Right ventricle myocardium superior (tissue), 1 donor: ENCODE measurements at regions not wholly inside any gene's neighbourhood (a gene's known extent, or its start where the extent isn't known, plus 50 kb on each side); places are given as distances from the start of the nearest gene placed in this dataset.
"Not testable (repeated sequence)": the region's sequence is repeated elsewhere in the genome, so short reads cannot be mapped to it uniquely, and the experiment has no call there.

Experiments
- ATAC-seq: fragments of 200-7000 bp; cut with Tn5 transposase; one replicate; pipeline ENCODE4 v1.9.1; 2020; ENCODE audit warnings: mild to moderate bottlenecking; ENCODE audit not compliant: poor library complexity
- DNase-seq: peaks from one replicate; pipeline ENCODE4 v3.0.0-alpha.2; 2020
- intact Hi-C: fragments of 100-400 bp; cut with DNase I; formaldehyde crosslinking; loops from one replicate; pipeline ENCODE4 v1.11.2; 2022
- donor health status: DM: no; HTN: yes; CAD: no; lungs with severe emphysema.

- no peak for ATAC-seq
- no peak for DNase-seq
- intact Hi-C loops, result no loop called here
Measured at GRCh38 chr11:134844838-134845237, 432.8 kb upstream of the B3GAT1 start.

DNA sequence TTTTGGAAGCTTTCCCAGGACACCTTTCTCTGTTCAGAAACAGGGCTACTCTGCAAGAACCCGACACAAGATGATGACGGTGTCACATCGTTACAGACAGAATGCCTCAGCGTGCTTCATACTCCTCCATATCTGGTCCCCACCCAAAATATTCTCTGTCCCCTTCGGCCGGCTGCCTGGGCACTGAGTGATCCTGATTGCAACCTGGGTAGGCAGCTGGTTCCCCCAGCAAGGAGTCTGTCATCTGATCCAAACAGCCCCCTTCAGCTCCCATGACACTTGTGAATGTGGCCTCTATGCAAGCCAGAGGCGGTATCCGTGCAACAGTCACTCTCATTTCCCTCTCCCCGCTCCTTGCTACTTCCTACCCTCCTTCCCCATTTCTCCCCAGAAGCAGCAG lies 431.7 kb upstream of the B3GAT1 start:
- DNase-seq (no peak), ATAC-seq (no peak)
- intact Hi-C loops, result no loop called here

DNA sequence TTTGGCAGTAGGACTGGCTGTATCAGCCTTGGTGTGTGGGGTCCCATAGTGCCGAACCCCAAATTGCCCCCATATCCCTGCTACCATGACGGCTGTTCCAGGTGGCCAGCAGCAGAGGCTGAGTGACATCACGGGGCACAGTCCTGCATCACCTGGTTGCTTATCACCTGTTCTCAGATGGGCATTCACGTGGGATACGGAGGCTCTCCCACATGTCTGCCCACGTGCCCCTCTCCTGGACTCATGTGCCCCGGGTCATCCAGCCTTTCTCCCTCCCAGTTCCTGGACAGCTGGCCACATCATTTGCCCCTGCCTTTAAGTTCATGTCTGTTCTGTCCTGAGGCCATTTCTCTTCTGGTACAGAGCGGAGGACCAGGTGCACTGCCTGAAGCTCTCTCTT lies 431.0 kb upstream of the B3GAT1 start:
- intact Hi-C loops, result no loop called here
- ATAC-seq, result no peak
- no peak for DNase-seq

DNA sequence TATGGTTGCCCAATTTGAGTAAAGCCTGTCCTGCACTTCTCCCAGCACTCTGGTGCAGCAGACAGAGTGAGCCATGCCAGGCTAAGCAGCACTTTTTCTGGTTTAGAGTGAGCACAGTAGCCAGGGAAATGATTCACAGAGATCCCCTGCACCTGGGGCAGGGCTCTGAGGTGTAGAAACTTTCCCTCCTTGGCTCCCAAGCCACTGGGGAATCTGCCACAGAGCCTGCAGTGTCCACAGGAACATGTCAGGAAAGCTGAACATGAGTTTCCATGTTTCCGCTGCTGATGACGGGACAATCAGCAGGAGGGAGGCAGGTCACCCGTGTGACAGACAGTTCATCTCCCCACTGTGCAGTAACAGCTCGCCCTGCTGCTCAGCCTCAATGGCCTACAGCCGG lies 429.9 kb upstream of the B3GAT1 start:
- intact Hi-C loops, result no loop called here
- ATAC-seq, result no peak

DNA sequence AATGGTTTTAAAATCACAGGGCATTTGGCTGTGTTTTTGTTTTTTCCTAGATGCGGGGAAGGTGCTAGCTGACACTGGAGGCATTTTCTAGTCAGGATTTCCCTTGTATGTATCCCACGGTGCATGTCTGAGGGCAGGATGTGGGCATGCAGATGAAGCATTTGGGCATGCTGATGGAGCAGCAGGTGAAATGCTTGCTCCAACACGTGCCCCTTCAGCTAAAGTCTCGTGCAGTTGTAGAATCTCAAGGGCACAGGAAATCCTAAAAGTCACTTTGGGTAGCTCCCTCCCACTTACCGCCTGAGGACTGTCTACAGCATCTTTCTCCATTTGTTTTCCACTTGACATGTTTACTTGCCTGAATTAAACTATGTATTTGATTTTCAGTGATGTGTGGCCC lies 429.4 kb upstream of the B3GAT1 start:
- ATAC-seq (no peak), DNase-seq (no peak)
- intact Hi-C loops, result no loop called here

More for the DNA sequence above, 429.9 kb upstream of the B3GAT1 start:
- DNase-seq, result no peak

DNA sequence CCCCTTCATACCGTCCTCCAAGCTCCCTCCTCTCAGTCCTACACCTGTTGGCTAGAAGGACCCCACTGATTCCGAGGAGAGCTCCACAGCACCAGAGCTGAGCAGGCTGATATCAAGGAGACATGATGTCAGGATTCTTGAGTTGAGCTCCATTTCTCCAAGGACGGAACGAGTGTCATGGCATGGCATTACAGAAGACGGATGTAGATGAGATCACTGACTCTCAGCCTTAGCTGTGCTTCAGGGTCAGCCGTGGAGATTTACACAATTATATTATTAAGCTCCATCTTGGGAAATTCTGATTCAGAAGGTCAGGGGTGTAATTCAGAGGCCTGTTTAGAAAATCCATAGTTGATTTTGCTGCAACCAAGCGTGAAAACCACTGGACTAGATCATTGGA lies 428.9 kb upstream of the B3GAT1 start:
- ATAC-seq (no peak), DNase-seq (no peak)
- intact Hi-C loops, result no loop called here

DNA sequence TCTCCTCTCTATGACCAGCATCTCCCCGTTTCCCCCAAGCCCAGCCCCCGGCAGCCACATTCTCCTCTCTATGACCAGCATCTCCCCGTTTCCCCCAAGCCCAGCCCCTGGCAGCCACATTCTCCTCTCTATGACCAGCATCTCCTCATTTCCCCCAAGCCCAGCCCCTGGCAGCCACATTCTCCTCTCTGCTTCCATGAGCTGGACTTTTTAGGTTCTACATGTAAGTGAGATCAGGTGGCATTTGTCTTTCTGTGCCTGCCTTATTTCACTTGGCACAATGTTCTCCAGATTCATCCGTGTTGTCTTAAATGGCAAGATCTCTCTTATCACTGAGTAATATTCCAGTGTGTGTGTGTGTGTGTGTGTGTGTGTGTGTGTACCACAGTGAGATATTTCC lies 428.1 kb upstream of the B3GAT1 start:
- intact Hi-C loops, DNase-seq, ATAC-seq: not testable (repeated sequence)

DNA sequence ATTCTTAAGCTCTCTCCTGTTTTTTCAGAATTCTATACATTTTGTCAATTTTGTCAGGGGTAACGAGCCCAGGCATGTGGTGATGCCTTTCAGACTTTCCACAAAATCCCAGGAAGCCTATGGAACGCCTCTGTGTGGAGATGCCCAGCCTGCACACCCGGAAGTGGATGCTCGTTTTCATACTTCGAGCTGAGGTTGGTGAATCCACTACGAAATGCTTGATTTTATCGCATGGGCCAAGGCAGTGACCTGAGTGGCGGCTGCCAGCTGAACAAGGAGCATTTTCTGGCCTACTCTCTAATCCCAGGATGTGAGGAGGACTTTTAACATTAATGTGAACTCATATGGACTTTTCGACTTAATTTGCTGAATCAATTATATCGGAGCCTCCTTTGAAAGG lies 426.7 kb upstream of the B3GAT1 start:
- intact Hi-C loops, result no loop called here
- ATAC-seq (no peak), DNase-seq (no peak)

DNA sequence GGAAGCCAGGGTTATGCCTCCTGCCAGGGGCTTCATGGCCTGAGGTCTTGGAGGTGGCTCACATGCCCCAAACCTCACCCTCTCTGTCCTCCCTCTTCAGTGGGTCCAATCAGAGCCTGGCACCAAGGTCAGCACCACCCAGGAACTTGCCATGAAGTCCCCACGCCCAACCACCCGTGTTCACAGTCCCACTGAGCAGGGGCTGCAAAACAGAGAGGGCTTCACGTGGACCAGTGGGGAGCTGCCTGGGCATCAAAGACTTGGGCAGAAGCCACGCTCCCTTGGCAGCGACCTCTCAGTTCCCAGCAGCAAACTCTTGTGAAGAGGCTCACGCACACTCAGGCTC lies 425.8 kb upstream of the B3GAT1 start:
- intact Hi-C loops, result no loop called here
- DNase-seq (no peak), ATAC-seq (no peak)

- DNase-seq, result no peak
- no peak for ATAC-seq
- intact Hi-C loops, result no loop called here
Measured at GRCh38 chr11:134837166-134837886, 425.3 kb upstream of the B3GAT1 start.

DNA sequence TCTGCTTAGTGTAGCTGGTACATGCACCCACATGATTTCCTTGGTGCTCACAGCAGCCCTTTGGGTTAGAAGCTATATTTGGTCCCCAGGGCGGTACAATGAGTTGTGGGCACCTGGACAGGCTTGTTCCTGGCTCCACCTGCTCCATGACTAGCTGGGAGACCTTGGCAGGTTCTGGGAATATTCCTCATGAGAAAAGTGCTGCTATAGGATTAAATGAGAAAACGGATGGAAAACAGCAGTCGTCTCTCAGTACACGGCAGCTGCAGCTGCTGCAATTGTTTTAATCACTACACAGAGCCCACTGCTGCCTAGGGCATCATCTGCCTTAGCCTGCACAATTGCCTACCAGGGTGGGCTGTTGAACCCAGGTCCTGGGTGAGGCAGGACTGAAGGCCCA lies 424.5 kb upstream of the B3GAT1 start:
- intact Hi-C loops, result no loop called here
- no peak for ATAC-seq
- no peak for DNase-seq

GRCh38 chr11:134835561-134835960 lies 423.5 kb upstream of the B3GAT1 start:
- no peak for ATAC-seq

GRCh38 chr11:134830312-134830711 lies 418.3 kb upstream of the B3GAT1 start:
- intact Hi-C loops, result no loop called here
- no peak for DNase-seq
- no peak for ATAC-seq

More at GRCh38 chr11:134835561-134835960, 423.5 kb upstream of the B3GAT1 start:
- no peak for DNase-seq
- intact Hi-C loops, result no loop called here

GRCh38 chr11:134823970-134824369 lies 411.9 kb upstream of the B3GAT1 start:
- intact Hi-C loops, result no loop called here
- no peak for ATAC-seq
- DNase-seq, result no peak

DNA sequence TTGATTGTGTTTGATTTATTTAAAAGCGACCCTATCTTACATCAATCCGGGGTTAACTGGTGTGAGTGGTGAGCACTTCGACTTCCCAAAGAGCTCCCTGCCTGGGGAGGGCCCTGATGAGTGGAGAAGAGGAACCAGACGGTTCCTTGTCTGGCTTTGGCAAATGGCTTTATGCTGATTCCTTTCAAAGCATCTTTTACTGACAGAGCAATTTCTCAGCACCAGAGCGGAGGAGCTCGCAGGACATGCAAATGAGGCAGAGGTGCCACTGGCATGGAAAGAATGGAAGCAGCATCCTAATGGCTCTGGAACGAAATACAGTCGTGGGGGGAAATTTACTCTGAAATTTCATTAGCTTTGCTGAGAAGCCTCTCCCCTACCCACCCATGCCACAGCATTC lies 410.9 kb upstream of the B3GAT1 start:
- intact Hi-C loops, result no loop called here
- DNase-seq, result no peak
- no peak for ATAC-seq

DNA sequence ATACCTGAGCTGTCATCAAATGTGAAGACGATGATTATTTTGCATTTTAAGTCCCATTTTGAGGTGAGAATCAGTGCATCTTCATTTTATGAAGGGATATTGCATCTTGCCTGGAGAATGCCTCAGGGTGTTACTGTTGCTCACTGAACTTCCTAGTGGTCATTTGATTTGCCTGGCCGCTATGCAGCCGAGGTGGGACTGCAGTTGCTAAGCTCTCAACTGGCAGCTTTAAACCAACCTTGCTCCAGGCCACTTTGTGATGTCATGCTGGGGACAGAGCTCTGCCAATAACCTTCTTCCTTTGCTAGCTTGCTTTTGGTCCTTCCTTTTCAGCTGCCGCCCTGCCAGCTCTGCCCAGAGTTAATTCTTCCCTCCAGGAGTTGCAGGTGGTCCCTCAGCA lies 409.4 kb upstream of the B3GAT1 start:
- ATAC-seq (no peak), DNase-seq (no peak)

DNA sequence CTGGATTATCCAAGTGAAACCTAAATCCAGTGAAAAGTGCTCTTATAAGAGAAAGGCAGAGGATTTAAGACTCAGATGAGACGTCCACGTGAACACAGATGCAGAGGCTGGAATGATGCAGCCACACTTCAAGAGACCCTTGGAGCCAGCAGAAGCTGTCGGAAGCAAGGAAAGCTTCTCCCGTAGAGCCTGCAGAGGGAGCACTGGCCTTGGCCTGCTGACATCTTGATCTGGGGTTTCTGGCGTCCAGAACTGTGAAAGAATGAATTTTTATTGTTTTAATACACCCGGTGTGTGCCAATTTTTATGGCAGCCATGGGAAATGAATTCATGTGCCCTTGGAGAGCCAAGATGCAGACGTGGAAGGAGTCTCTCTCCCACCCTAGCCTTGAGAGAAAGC lies 407.0 kb upstream of the B3GAT1 start:
- DNase-seq (no peak), ATAC-seq (no peak)

More for the DNA sequence above, 409.4 kb upstream of the B3GAT1 start:
- intact Hi-C loops, result no loop called here

DNA sequence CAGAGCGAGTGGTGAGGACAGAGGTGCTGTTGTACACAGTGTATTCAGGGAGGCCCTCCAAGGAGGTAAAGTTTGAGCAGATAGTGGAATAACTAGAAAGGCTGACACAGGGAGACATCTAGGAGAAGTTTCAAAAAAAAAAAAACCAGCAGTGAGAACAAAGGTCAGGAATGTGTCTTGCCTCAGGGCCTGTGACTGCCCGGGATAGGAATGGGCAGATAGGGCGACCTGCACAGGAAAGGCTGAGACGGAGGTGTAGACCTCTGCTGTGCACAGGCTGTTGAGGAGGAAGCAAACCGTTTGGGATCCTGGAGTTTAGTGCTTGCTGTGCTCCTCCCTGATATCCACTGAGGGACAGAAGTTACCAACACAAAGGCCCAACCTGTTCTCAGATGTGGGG lies 406.5 kb upstream of the B3GAT1 start:
- no peak for DNase-seq
- intact Hi-C loops, result no loop called here
- no peak for ATAC-seq

More for the DNA sequence above, 407.0 kb upstream of the B3GAT1 start:
- intact Hi-C loops, result no loop called here

DNA sequence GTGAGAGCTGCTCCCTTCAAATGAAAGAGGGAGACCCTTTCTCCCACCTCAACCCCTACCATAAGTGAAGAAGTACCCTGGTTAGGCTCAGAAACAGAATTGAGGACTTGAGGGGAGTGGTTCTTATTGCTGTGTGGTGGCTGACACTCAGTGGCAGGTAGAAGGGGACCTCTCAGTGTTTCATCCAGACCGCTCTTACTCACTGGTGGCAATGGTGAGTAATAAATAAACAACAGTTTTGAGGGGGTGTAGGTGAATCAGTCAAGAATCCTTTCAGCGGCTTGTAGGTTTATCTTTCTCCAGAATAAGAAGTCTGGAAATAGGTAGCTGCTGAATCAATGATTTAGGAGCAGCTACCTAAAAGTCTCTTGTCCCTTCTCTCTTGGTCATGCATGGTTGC lies 403.4 kb upstream of the B3GAT1 start:
- ATAC-seq, result no peak
- intact Hi-C loops, result no loop called here
- DNase-seq, result no peak

- ATAC-seq, result no peak
- no peak for DNase-seq
- intact Hi-C loops, result no loop called here
Measured at GRCh38 chr11:134807997-134808396, 396.0 kb upstream of the B3GAT1 start.

- DNase-seq (no peak), ATAC-seq (no peak)
- intact Hi-C loops, result no loop called here
Measured at GRCh38 chr11:134802598-134802997, 390.6 kb upstream of the B3GAT1 start.
